Stomach (tissue), 8 donors: ENCODE measurements at regions not wholly inside any gene's neighbourhood (a gene's known extent, or its start where the extent isn't known, plus 50 kb on each side); places are given as distances from the start of the nearest gene placed in this dataset.

Source experiments
- DNase-seq, 2 donors: peaks; one replicate each; pipeline versions ENCODE4 v3.0.0 to v3.0.0-alpha.2; 2013 to 2019
- H3K27ac ChIP-seq, 5 donors: fragments of 200-600 bp in 4 of 5; sonication (generic) in 4 of 5; one replicate each; pipeline ENCODE4 v1.5.1; 2013 to 2019; ENCODE audit warnings: mild to moderate bottlenecking in 1 of 5, moderate library complexity in 1 of 5
- H3K27me3 ChIP-seq, 3 donors: fragments of 200-600 bp; sonication (generic); one replicate each; pipeline ENCODE4 v1.5.1; 2017 to 2019; ENCODE audit warnings: mixed run types in 1 of 3
- H3K36me3 ChIP-seq, 4 donors: fragments of 200-600 bp; sonication (generic); 1 replicate in 3 of 4; 2 replicates in 1 of 4; pipeline ENCODE4 v1.5.1; 2016 to 2019
- H3K4me1 ChIP-seq, 4 donors: fragments of 200-600 bp; sonication (generic); one replicate each; pipeline ENCODE4 v1.5.1; 2016 to 2019
- H3K4me3 ChIP-seq, 4 donors: fragments of 200-600 bp; sonication (generic) in 3 of 4; one replicate each; pipeline ENCODE4 v1.5.1; 2016 to 2019; ENCODE audit warnings: mild to moderate bottlenecking in 1 of 4
- H3K9me3 ChIP-seq, 4 donors: fragments of 200-600 bp; sonication (generic); one replicate each; pipeline ENCODE4 v1.5.1; 2016 to 2019
- EP300 ChIP-seq: sonication (generic); formaldehyde crosslinking; IDR thresholded peaks from one replicate; pipeline ENCODE4 v1.6.1; 2017; ENCODE audit warnings: antibody characterized with exemption
- POLR2A ChIP-seq, 4 donors: fragments of 450-650 bp; IDR thresholded peaks; one replicate each; pipeline ENCODE4 v1.6.1; 2016; ENCODE audit warnings: antibody characterized with exemption in 4 of 4, control low read depth in 2 of 4, mild to moderate bottlenecking in 1 of 4, moderate library complexity in 1 of 4
- POLR2AphosphoS5 ChIP-seq, 3 donors: sonication (generic); formaldehyde crosslinking; IDR thresholded peaks; one replicate each; pipeline ENCODE4 v1.6.1; 2016; ENCODE audit warnings: antibody characterized with exemption in 3 of 3
- WGBS, 5 donors: extraction: QIAGEN DNeasy Blood & Tissue Kit in 3 of 5; methylation state at CpG; one replicate each; pipeline versions ENCODE4 v1.1.5 to v1.1.7; 2013 to 2018; 5-methylcytosine and 5-hydroxymethylcytosine counted together
- intact Hi-C: fragments of 100-400 bp; cut with DNase I; formaldehyde crosslinking; loops from one replicate; pipeline ENCODE4 v1.15.1; 2023; ENCODE audit warnings: low total_unique reads
- TF ChIP-seq, protein P1 (sequence below), 7 experiments: fragments of 450-650 bp in 4 of 7; fragments of 200-600 bp in 3 of 7; sonication (generic) in 3 of 7; IDR thresholded peaks; one replicate each; pipeline ENCODE4 v1.5.1; 2016 to 2019; ENCODE audit warnings: antibody characterized with exemption in 7 of 7, control low read depth in 2 of 7, mild to moderate bottlenecking in 1 of 7
- donor health status: healthy with polysubstance abuse.
- donor health status: Bipolar disorder and iron deficiency.
- donor health status: healthy.

DNA sequence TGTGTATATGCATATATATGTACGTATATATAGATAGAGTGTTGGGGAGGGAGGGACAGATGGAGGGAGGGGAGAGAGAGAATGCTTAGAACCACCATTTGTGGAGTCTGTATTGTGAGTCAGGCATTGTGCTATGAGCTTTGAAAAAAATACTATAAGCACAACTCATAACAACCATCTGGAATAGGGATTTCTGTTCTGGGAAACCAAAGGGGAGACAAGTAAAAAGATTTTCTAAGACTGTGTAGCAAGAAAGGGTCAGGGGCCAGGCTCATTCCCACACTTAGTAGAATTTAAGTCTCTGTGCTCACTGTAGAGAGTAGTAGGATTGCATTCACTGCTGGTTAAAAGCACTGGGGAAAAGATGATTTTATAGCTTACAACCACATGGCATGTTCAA is 202.3 kb upstream of the SGCD start:
- TF ChIP-seq, protein P1, sequence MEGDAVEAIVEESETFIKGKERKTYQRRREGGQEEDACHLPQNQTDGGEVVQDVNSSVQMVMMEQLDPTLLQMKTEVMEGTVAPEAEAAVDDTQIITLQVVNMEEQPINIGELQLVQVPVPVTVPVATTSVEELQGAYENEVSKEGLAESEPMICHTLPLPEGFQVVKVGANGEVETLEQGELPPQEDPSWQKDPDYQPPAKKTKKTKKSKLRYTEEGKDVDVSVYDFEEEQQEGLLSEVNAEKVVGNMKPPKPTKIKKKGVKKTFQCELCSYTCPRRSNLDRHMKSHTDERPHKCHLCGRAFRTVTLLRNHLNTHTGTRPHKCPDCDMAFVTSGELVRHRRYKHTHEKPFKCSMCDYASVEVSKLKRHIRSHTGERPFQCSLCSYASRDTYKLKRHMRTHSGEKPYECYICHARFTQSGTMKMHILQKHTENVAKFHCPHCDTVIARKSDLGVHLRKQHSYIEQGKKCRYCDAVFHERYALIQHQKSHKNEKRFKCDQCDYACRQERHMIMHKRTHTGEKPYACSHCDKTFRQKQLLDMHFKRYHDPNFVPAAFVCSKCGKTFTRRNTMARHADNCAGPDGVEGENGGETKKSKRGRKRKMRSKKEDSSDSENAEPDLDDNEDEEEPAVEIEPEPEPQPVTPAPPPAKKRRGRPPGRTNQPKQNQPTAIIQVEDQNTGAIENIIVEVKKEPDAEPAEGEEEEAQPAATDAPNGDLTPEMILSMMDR (IDR thresholded peaks at IDR 0.05), result no peak
- TF ChIP-seq EP300, result no peak
- no peak for TF ChIP-seq POLR2AphosphoS5 (IDR thresholded peaks at IDR 0.05)
- TF ChIP-seq POLR2A (IDR thresholded peaks at IDR 0.05), result no peak
- Histone ChIP-seq H3K4me1 (no peaks in the 10 kb centered on the region), H3K27me3 (no peaks in the 10 kb centered on the region), H3K36me3 (no peaks in the 10 kb centered on the region), H3K4me3 (no peak overlapping the region), H3K9me3 (no peaks in the 10 kb centered on the region), H3K27ac (no peak overlapping the region)
- no peak for DNase-seq
- WGBS, 5 donors, result 41 to 87% (median 53%) methylated on average over 1 of the region's 1 CpG
- intact Hi-C loops, result no loop called here

DNA sequence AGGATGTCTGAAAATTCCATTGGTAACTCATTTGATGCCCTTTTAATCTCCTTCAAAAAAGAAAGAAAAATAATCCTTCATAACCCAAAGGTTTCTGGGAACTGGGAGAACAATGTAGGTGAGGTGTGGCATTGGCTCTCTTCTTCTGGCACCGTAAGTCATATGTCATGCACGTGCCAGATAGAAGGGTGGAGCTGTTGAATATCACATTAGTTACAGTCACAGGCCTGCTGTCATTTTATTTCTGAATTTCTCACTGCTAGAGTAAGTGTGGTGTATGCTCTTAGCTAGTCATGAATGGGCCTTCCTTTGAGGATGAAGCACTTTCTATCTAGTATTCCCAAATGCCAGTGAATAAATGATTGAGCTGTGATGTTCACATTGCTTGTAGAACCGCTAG is 201.8 kb upstream of the SGCD start:
- no peak for DNase-seq
- WGBS, 5 donors, result 58 to 80% (median 67%) methylated on average over 3 of the region's 3 CpGs
- TF ChIP-seq POLR2AphosphoS5 (IDR thresholded peaks at IDR 0.05), result no peak
- TF ChIP-seq, protein P1 (IDR thresholded peaks at IDR 0.05), result no peak
- no peak for TF ChIP-seq POLR2A (IDR thresholded peaks at IDR 0.05)
- no peak for TF ChIP-seq EP300
- Histone ChIP-seq H3K36me3 (no peaks in the 10 kb centered on the region), H3K4me1 (no peaks in the 10 kb centered on the region), H3K27ac (no peak overlapping the region), H3K9me3 (no peaks in the 10 kb centered on the region), H3K27me3 (no peaks in the 10 kb centered on the region), H3K4me3 (no peak overlapping the region)
- intact Hi-C loops, result no loop called here

DNA sequence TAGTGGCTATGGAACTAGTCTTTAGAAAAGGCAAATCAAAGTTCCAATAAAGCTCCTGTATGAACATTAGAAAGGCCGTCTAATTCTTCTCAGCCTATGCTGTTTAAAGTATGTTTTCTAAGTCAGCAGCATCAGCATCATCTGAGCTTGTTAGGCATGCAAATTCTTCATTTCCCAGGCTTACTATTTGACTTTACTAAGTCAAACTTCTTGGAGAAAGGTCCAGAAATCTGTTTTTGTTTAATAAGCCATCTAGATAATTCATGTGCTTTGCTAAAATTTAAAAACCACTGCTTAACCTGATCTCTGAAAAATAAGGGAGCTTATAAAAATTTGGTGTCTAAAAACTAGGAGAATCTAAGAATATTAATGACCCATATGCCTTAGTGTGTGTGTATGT is 200.2 kb upstream of the SGCD start:
- 58 to 76% (median 69%) methylated on average over 1 of the region's 1 CpG for WGBS, 5 donors
- TF ChIP-seq, protein P1 (IDR thresholded peaks at IDR 0.05), result no peak
- TF ChIP-seq POLR2AphosphoS5 (IDR thresholded peaks at IDR 0.05) (no peak), EP300 (no peak), POLR2A (IDR thresholded peaks at IDR 0.05) (no peak)

DNA sequence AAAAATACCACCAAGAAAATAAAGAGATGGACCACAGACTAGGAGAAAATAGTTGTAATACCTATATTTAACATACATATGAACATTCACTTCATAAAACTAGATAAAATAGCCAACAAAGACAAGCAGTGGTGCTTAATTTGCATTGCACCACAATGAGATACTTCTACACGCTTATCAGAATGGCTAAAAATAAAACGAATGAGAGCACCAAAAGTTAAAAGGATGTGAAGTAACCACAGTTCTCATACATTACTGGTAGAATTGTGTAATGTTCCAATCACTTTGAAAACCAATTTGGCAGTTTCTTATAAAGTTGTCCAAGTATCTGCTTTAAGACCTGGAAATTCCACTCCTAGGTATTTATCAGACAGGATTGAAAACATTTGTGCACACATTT is 198.9 kb upstream of the SGCD start:
- H3K27ac ChIP-seq, result no peak overlapping the region
- no peak for TF ChIP-seq POLR2AphosphoS5 (IDR thresholded peaks at IDR 0.05)
- TF ChIP-seq POLR2A (IDR thresholded peaks at IDR 0.05), result no peak
- TF ChIP-seq, protein P1 (IDR thresholded peaks at IDR 0.05), result no peak
- no peak for TF ChIP-seq EP300
- 60 to 68% (median 61%) methylated on average over 2 of the region's 2 CpGs for WGBS, 5 donors
- intact Hi-C loops, result no loop called here
- H3K27me3 ChIP-seq, result no peaks in the 10 kb centered on the region
- H3K36me3 ChIP-seq, result no peaks in the 10 kb centered on the region
- no peaks in the 10 kb centered on the region for H3K9me3 ChIP-seq
- DNase-seq, result no peak
- H3K4me1 ChIP-seq, result no peaks in the 10 kb centered on the region
- no peak overlapping the region for H3K4me3 ChIP-seq

More for the DNA sequence above, 200.2 kb upstream of the SGCD start:
- no peaks in the 10 kb centered on the region for H3K27me3 ChIP-seq
- no peak overlapping the region for H3K27ac ChIP-seq
- no peaks in the 10 kb centered on the region for H3K36me3 ChIP-seq
- no peak overlapping the region for H3K4me3 ChIP-seq
- H3K4me1 ChIP-seq, result no peaks in the 10 kb centered on the region
- no peaks in the 10 kb centered on the region for H3K9me3 ChIP-seq
- no peak for DNase-seq
- intact Hi-C loops, result no loop called here
